CD14-positive monocyte (primary cell): ENCODE measurements at regions not wholly inside any gene's neighbourhood (a gene's known extent, or its start where the extent isn't known, plus 50 kb on each side); places are given as distances from the start of the nearest gene placed in this dataset.

Experiments
- DNase-seq, 3 donors: peaks; one replicate each; pipeline ENCODE4 v3.0.0-alpha.2; 2011 to 2022
- H2AFZ ChIP-seq: 2 replicates; pipeline ENCODE4 v1.6.0; 2012; ENCODE audit warnings: mild to moderate bottlenecking, low read depth, low read length, inconsistent platforms; ENCODE audit not compliant: insufficient read depth, poor library complexity, severe bottlenecking
- H3K27ac ChIP-seq, 2 donors: 1 replicate in 1 of 2; 2 replicates in 1 of 2; pipeline ENCODE4 v1.5.1; 2012 to 2013; ENCODE audit warnings: low read length in 2 of 2, control low read depth in 1 of 2, inconsistent platforms in 1 of 2, low read depth in 1 of 2, mild to moderate bottlenecking in 1 of 2
- H3K27me3 ChIP-seq, 2 donors: one replicate each; pipeline versions ENCODE4 v1.6.0 to v1.6.1; 2011 to 2013; ENCODE audit warnings: low read length in 2 of 2; ENCODE audit not compliant: control insufficient read depth in 2 of 2, insufficient read depth in 2 of 2
- H3K36me3 ChIP-seq, 2 donors: replicated peaks in 1 of 2; 1 replicate in 1 of 2; 2 replicates in 1 of 2; pipeline versions ENCODE4 v1.5.1 to v1.6.1; 2012 to 2013; ENCODE audit warnings: low read length in 2 of 2, control low read depth in 1 of 2, inconsistent platforms in 1 of 2, mild to moderate bottlenecking in 1 of 2; ENCODE audit not compliant: insufficient read depth in 2 of 2, control insufficient read depth in 1 of 2
- H3K4me1 ChIP-seq, 2 donors: 1 replicate in 1 of 2; 2 replicates in 1 of 2; pipeline versions ENCODE4 v1.5.1 to v1.6.1; 2012 to 2013; ENCODE audit warnings: low read length in 2 of 2, control low read depth in 1 of 2, inconsistent platforms in 1 of 2, mild to moderate bottlenecking in 1 of 2, moderate library complexity in 1 of 2; ENCODE audit not compliant: insufficient read depth in 2 of 2, control insufficient read depth in 1 of 2
- H3K4me2 ChIP-seq: replicated peaks from 2 replicates; pipeline ENCODE3; 2012; ENCODE audit warnings: low read length, moderate library complexity, mild to moderate bottlenecking; ENCODE audit not compliant: poor library complexity, severe bottlenecking; ENCODE audit errors: extremely low read depth
- H3K4me3 ChIP-seq, 3 experiments: fragments of 200-600 bp in 1 of 3; sonication (generic) in 1 of 3; replicated peaks in 1 of 3; 1 replicate in 2 of 3; 2 replicates in 1 of 3; pipeline ENCODE4 v1.5.1; 2011 to 2013; ENCODE audit warnings: low read length in 3 of 3, mild to moderate bottlenecking in 3 of 3, control low read depth in 2 of 3, low read depth in 2 of 3, inconsistent platforms in 1 of 3, moderate library complexity in 1 of 3
- H3K79me2 ChIP-seq: 2 replicates; pipeline ENCODE4 v1.6.0; 2012; ENCODE audit warnings: mild to moderate bottlenecking, control low read depth, inconsistent platforms, low read length, moderate library complexity; ENCODE audit not compliant: insufficient read depth
- H3K9ac ChIP-seq: 2 replicates; pipeline ENCODE4 v1.6.0; 2017; ENCODE audit warnings: low read length, mild to moderate bottlenecking; ENCODE audit not compliant: insufficient read depth, poor library complexity, severe bottlenecking
- H3K9me3 ChIP-seq, 2 donors: replicated peaks in 1 of 2; 1 replicate in 1 of 2; 2 replicates in 1 of 2; pipeline versions ENCODE4 v1.5.1 to v1.6.1; 2012 to 2013; ENCODE audit warnings: low read length in 2 of 2, control low read depth in 1 of 2; ENCODE audit not compliant: control insufficient read depth in 1 of 2, insufficient read depth in 1 of 2
- H4K20me1 ChIP-seq: 2 replicates; pipeline ENCODE4 v1.6.0; 2012; ENCODE audit warnings: mild to moderate bottlenecking, low read length, control low read depth, moderate library complexity; ENCODE audit not compliant: insufficient read depth
- H3K27ac Mint-ChIP-seq, 7 donors: one replicate each; pipeline ENCODE4 v1.8.0; 2020; ENCODE audit warnings: mild to moderate bottlenecking in 7 of 7, mixed read lengths in 7 of 7, moderate library complexity in 6 of 7, inconsistent platforms in 2 of 7
- H3K27me3 Mint-ChIP-seq, 3 donors: one replicate each; pipeline ENCODE4 v1.8.0; 2021 to 2022; ENCODE audit warnings: low read depth in 3 of 3, mild to moderate bottlenecking in 3 of 3, mixed read lengths in 3 of 3, moderate library complexity in 3 of 3, inconsistent platforms in 1 of 3
- H3K36me3 Mint-ChIP-seq, 2 donors: one replicate each; pipeline ENCODE4 v1.8.0; 2020; ENCODE audit warnings: mixed read lengths in 2 of 2, inconsistent platforms in 1 of 2, mild to moderate bottlenecking in 1 of 2
- H3K4me1 Mint-ChIP-seq: one replicate; pipeline ENCODE4 v1.8.0; 2020; ENCODE audit warnings: mild to moderate bottlenecking, mixed read lengths
- H3K4me3 Mint-ChIP-seq, 2 donors: one replicate each; pipeline ENCODE4 v1.8.0; 2020; ENCODE audit warnings: mild to moderate bottlenecking in 2 of 2, mixed read lengths in 2 of 2, moderate library complexity in 1 of 2
- H3K9me3 Mint-ChIP-seq, 7 donors: one replicate each; pipeline ENCODE4 v1.8.0; 2020 to 2022; ENCODE audit warnings: mixed read lengths in 7 of 7, mild to moderate bottlenecking in 6 of 7, moderate library complexity in 6 of 7, inconsistent platforms in 2 of 7
- WGBS: methylation state at CpG from one replicate; pipeline ENCODE4 v1.1.5; 2013; ENCODE audit warnings: missing lambda C conversion rate; ENCODE audit not compliant: insufficient coverage; 5-methylcytosine and 5-hydroxymethylcytosine counted together
- intact Hi-C, 2 donors: fragments of 100-400 bp; cut with micrococcal nuclease; formaldehyde crosslinking; loops; one replicate each; pipeline versions ENCODE4 v1.15.0 to v1.15.1; 2023
- TF ChIP-seq, protein P1 (sequence below): fragments of 200-600 bp; IDR thresholded peaks from one replicate; pipeline ENCODE4 v1.8.0; 2022; ENCODE audit warnings: antibody characterized with exemption, mild to moderate bottlenecking

DNA sequence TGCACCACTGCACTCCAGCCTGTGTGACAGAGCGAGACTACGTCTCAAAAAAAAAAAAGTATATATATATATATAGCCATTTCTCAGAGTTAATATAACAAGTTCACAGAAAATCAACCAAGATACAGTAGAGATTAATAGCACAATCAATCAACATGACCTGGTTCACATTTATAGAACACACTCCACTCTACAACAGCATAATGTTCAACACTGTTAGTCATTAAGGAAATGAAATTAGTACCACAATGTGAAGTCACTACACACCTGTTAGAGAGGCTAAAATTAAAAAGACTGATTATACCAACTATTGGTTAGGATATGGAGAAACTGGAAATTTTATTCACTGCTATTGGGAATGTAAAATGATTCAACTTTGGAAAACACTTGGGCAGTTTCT is 387.7 kb downstream of the QKI start:
- no peak for DNase-seq
- TF ChIP-seq, protein P1, sequence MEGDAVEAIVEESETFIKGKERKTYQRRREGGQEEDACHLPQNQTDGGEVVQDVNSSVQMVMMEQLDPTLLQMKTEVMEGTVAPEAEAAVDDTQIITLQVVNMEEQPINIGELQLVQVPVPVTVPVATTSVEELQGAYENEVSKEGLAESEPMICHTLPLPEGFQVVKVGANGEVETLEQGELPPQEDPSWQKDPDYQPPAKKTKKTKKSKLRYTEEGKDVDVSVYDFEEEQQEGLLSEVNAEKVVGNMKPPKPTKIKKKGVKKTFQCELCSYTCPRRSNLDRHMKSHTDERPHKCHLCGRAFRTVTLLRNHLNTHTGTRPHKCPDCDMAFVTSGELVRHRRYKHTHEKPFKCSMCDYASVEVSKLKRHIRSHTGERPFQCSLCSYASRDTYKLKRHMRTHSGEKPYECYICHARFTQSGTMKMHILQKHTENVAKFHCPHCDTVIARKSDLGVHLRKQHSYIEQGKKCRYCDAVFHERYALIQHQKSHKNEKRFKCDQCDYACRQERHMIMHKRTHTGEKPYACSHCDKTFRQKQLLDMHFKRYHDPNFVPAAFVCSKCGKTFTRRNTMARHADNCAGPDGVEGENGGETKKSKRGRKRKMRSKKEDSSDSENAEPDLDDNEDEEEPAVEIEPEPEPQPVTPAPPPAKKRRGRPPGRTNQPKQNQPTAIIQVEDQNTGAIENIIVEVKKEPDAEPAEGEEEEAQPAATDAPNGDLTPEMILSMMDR, result no peak
- intact Hi-C loops, result no loop called here
- Mint-ChIP-seq H3K9me3 (peaks cover 0 to 20% (median 3%) of the 10 kb centered on the region in 7 donors), H3K27me3 (peaks cover 10 to 16% (median 12%) of the 10 kb centered on the region in 3 donors), H3K36me3 (no peaks in the 10 kb centered on the region), H3K4me1 (no peaks in the 10 kb centered on the region), H3K4me3 (no peak overlapping the region), H3K27ac (no peak overlapping the region)
- WGBS, result no CpG with 5 or more reads among the region's 2 CpGs
- Histone ChIP-seq H2AFZ (no peak overlapping the region), H3K4me2 (no peak overlapping the region), H4K20me1 (no peaks in the 10 kb centered on the region), H3K36me3 (no peaks in the 10 kb centered on the region), H3K27me3 (peaks cover 0 to 10% of the 10 kb centered on the region in 2 donors), H3K4me1 (no peaks in the 10 kb centered on the region), H3K9me3 (no peaks in the 10 kb centered on the region), H3K9ac (no peak overlapping the region), H3K4me3 (no peak overlapping the region), H3K79me2 (no peaks in the 10 kb centered on the region), H3K27ac (no peak overlapping the region)

DNA sequence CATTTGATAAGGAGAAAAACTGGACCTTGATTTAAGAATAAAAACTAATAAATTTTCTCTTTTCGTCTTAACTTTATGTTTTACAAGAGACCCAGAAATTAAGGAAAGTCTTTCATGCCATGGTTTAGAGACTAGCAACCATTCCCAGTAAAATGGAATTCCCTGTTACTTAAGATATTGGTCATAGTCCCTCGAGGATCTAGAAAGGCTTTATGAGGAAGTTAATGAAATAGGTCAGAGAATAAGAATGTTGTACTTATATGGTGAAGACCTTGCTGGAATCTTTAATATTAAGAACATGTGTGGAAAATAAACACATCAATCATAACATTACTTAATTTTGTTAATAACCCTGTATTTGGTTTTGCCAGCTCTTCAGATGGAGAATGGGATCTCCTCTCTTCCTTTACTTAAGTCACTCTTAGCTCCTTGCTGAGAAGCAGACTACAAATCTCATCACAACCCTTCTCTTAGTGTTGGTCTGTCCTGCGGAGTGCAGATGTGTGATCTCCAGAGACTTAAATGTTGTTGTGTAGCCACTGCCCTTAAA is 382.9 kb downstream of the QKI start:
- no peaks in the 10 kb centered on the region for H3K4me1 Mint-ChIP-seq
- no peak overlapping the region for H3K27ac ChIP-seq
- no peaks in the 10 kb centered on the region for H3K9me3 ChIP-seq
- no peak overlapping the region for H3K4me3 Mint-ChIP-seq
- H3K4me3 ChIP-seq, result no peak overlapping the region
- no peaks in the 10 kb centered on the region for H3K36me3 ChIP-seq
- peaks cover 7 to 16% (median 12%) of the 10 kb centered on the region in 3 donors for H3K27me3 Mint-ChIP-seq
- peaks cover 0 to 14% (median 2%) of the 10 kb centered on the region in 7 donors for H3K9me3 Mint-ChIP-seq
- H3K27ac Mint-ChIP-seq, result no peak overlapping the region
- DNase-seq, result no peak
- H3K9ac ChIP-seq, result no peak overlapping the region
- H3K4me2 ChIP-seq, result no peak overlapping the region
- H3K27me3 ChIP-seq, result peaks cover 6 to 20% of the 10 kb centered on the region in 2 donors
- H2AFZ ChIP-seq, result no peak overlapping the region
- WGBS, result no CpG with 5 or more reads among the region's 3 CpGs
- no peaks in the 10 kb centered on the region for H3K4me1 ChIP-seq
- no peaks in the 10 kb centered on the region for H3K36me3 Mint-ChIP-seq
- no peaks in the 10 kb centered on the region for H3K79me2 ChIP-seq
- no peaks in the 10 kb centered on the region for H4K20me1 ChIP-seq
- TF ChIP-seq, protein P1, result no peak
- intact Hi-C loops, result no loop called here
